Stomach (tissue), 4 donors: ENCODE measurements at regions not wholly inside any gene's neighbourhood (a gene's known extent, or its start where the extent isn't known, plus 50 kb on each side); places are given as distances from the start of the nearest gene placed in this dataset.

Experiments
- POLR2A ChIP-seq, 4 donors: fragments of 450-650 bp; IDR thresholded peaks; one replicate each; pipeline ENCODE4 v1.6.1; 2016; ENCODE audit warnings: antibody characterized with exemption in 4 of 4, control low read depth in 2 of 4, mild to moderate bottlenecking in 1 of 4, moderate library complexity in 1 of 4
- POLR2AphosphoS5 ChIP-seq, 3 donors: sonication (generic); formaldehyde crosslinking; IDR thresholded peaks; one replicate each; pipeline ENCODE4 v1.6.1; 2016; ENCODE audit warnings: antibody characterized with exemption in 3 of 3
- TF ChIP-seq, protein P1 (sequence below), 7 experiments: fragments of 450-650 bp in 4 of 7; fragments of 200-600 bp in 3 of 7; sonication (generic) in 3 of 7; IDR thresholded peaks; one replicate each; pipeline ENCODE4 v1.5.1; 2016 to 2019; ENCODE audit warnings: antibody characterized with exemption in 7 of 7, control low read depth in 2 of 7, mild to moderate bottlenecking in 1 of 7

DNA sequence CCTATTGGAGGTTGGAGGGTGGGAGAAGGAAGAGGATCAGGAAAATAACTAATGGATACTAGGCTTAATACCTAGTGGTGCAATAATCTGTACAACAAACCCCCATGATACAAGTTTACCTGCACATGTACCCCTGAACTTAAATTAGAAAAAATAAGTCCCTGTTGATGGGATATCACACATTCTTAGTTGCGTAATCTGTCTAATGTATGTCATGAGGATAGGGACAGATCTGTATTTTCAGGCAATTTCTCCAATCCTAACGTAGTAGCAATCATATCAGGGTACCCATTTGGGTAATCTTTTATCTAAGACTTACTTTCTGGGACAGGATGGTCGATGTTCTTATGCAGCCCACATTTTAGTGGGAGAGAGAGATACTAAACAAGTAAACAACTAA, 239.1 kb upstream of the AZI2 start:
- no peak for TF ChIP-seq POLR2AphosphoS5 (IDR thresholded peaks at IDR 0.05)
- TF ChIP-seq, protein P1, sequence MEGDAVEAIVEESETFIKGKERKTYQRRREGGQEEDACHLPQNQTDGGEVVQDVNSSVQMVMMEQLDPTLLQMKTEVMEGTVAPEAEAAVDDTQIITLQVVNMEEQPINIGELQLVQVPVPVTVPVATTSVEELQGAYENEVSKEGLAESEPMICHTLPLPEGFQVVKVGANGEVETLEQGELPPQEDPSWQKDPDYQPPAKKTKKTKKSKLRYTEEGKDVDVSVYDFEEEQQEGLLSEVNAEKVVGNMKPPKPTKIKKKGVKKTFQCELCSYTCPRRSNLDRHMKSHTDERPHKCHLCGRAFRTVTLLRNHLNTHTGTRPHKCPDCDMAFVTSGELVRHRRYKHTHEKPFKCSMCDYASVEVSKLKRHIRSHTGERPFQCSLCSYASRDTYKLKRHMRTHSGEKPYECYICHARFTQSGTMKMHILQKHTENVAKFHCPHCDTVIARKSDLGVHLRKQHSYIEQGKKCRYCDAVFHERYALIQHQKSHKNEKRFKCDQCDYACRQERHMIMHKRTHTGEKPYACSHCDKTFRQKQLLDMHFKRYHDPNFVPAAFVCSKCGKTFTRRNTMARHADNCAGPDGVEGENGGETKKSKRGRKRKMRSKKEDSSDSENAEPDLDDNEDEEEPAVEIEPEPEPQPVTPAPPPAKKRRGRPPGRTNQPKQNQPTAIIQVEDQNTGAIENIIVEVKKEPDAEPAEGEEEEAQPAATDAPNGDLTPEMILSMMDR (IDR thresholded peaks at IDR 0.05): no peak
- no peak for TF ChIP-seq POLR2A (IDR thresholded peaks at IDR 0.05)
